Ovary (tissue), 7 donors: ENCODE measurements at regions not wholly inside any gene's neighbourhood (a gene's known extent, or its start where the extent isn't known, plus 50 kb on each side); places are given as distances from the start of the nearest gene placed in this dataset. TPM values are rescaled to one million over a fixed set of nuclear protein-coding genes. Genes with fewer than 3 reads are reported as not detected.
"Not testable (repeated sequence)": the region's sequence is repeated elsewhere in the genome, so short reads cannot be mapped to it uniquely, and the experiment has no call there.

ENCODE experiments used
- DNase-seq, 5 donors: peaks; one replicate each; pipeline ENCODE4 v3.0.0-alpha.2; 2019 to 2020
- H3K27ac ChIP-seq, 2 donors: fragments of 200-600 bp; one replicate each; pipeline versions ENCODE4 v1.5.1 to v1.8.0; 2019 to 2022
- H3K27me3 ChIP-seq: fragments of 200-600 bp; one replicate; pipeline ENCODE4 v1.8.0; 2022
- H3K36me3 ChIP-seq: fragments of 200-600 bp; sonication (generic); one replicate; pipeline ENCODE4 v1.5.1; 2019
- H3K4me1 ChIP-seq: one replicate; pipeline ENCODE4 v1.8.1; 2013; ENCODE audit warnings: mild to moderate bottlenecking, moderate library complexity; ENCODE audit not compliant: insufficient read depth
- H3K4me3 ChIP-seq: fragments of 200-600 bp; sonication (generic); one replicate; pipeline ENCODE4 v1.5.1; 2017
- H3K9me3 ChIP-seq, 2 donors: fragments of 200-600 bp in 1 of 2; sonication (generic) in 1 of 2; one replicate each; pipeline versions ENCODE4 v1.5.1 to v1.8.1; 2013 to 2019; ENCODE audit warnings: mild to moderate bottlenecking in 1 of 2, moderate library complexity in 1 of 2
- WGBS, 3 donors: extraction: QIAGEN DNeasy Blood & Tissue Kit in 1 of 3; methylation state at CpG; one replicate each; pipeline versions ENCODE4 v1.1.5 to v1.1.7; 2013 to 2017; 5-methylcytosine and 5-hydroxymethylcytosine counted together
- intact Hi-C, 4 donors: fragments of 100-400 bp; cut with DNase I; formaldehyde crosslinking; loops; one replicate each; pipeline versions ENCODE4 v1.11.0 to v1.15.1; 2022 to 2023
- microRNA-seq, 3 donors: library from miRNA; unstranded; fragments of <30 nt; microRNA quantifications; one replicate each; pipeline versions ENCODE4 to v1.2.0, GENCODE V29; 2019 to 2020
- small RNA-seq: library from RNA; depleted of rRNA; stranded (forward); fragments of <200 nt; gene quantifications from one replicate; pipeline ENCODE3, GENCODE V24; 2016
- donor health status: DM: no; HTN: no; CAD: no; lungs with moderate emphysema.
- donor health status: DM: no; HTN: no; CAD: no.
- donor health status: Bipolar disorder and iron deficiency.
- donor health status: DM: no; HTN: no; CAD: no.
- donor health status: DM: yes; HTN: yes; CAD: no.

GRCh38 chr7:56948390-56949379, 183.6 kb downstream of the ZNF479 start:
- H3K27me3 ChIP-seq, H3K27ac ChIP-seq, intact Hi-C loops, H3K36me3 ChIP-seq, DNase-seq, H3K4me1 ChIP-seq, H3K9me3 ChIP-seq, H3K4me3 ChIP-seq: not testable (repeated sequence)
- 53 to 81% (median 72%) methylated on average over 7 to 27 of the region's 107 CpGs for WGBS, 3 donors

- H3K27ac ChIP-seq, H3K36me3 ChIP-seq, H3K4me1 ChIP-seq, H3K4me3 ChIP-seq, H3K27me3 ChIP-seq, H3K9me3 ChIP-seq, intact Hi-C loops: not testable (repeated sequence)
- 90% methylated on average over 5 of the region's 10 CpGs; no CpG with 5 or more reads in 2 of the 3 donors for WGBS, 3 donors
- DNase-seq = peak in 3 of 5 donors; percentile 7 to 26 (median 16)
Observed at GRCh38 chr7:56940050-56940449, 192.2 kb downstream of the ZNF479 start.

- H3K27ac ChIP-seq, H3K9me3 ChIP-seq, DNase-seq, H3K27me3 ChIP-seq, intact Hi-C loops, H3K36me3 ChIP-seq, H3K4me3 ChIP-seq, H3K4me1 ChIP-seq: not testable (repeated sequence)
- 81 to 87% methylated on average over 3 to 4 of the region's 6 CpGs; no CpG with 5 or more reads in 1 of the 3 donors for WGBS, 3 donors
Observed at GRCh38 chr7:56923892-56924291, 208.3 kb downstream of the ZNF479 start.

- H3K27ac ChIP-seq, intact Hi-C loops, DNase-seq, H3K4me3 ChIP-seq, H3K36me3 ChIP-seq, H3K27me3 ChIP-seq, H3K9me3 ChIP-seq, H3K4me1 ChIP-seq: not testable (repeated sequence)
- whole genome bisulfite sequencing, 3 donors = 69 to 76% methylated on average over 6 to 7 of the region's 8 CpGs; no CpG with 5 or more reads in 1 of the 3 donors
Observed at GRCh38 chr7:56910973-56911372, 221.3 kb downstream of the ZNF479 start.

- H3K27me3 ChIP-seq, H3K27ac ChIP-seq, DNase-seq, intact Hi-C loops, H3K4me3 ChIP-seq, H3K9me3 ChIP-seq, H3K4me1 ChIP-seq, H3K36me3 ChIP-seq: not testable (repeated sequence)
- WGBS, 3 donors = 56 to 66% (median 65%) methylated on average over 3 of the region's 3 CpGs
Observed at GRCh38 chr7:56889454-56889853, 242.8 kb downstream of the ZNF479 start.

GRCh38 chr7:56885132-56885531, 247.1 kb downstream of the ZNF479 start:
- WGBS, 3 donors = 58 to 70% (median 69%) methylated on average over 3 to 4 of the region's 6 CpGs
- DNase-seq, H3K4me1 ChIP-seq, H3K36me3 ChIP-seq, H3K9me3 ChIP-seq, intact Hi-C loops, H3K27ac ChIP-seq, H3K4me3 ChIP-seq, H3K27me3 ChIP-seq: not testable (repeated sequence)

GRCh38 chr7:56882318-56882717, 249.9 kb downstream of the ZNF479 start:
- WGBS, 3 donors = 63 to 74% (median 65%) methylated on average over 33 to 42 of the region's 42 CpGs
- H3K4me3 ChIP-seq, intact Hi-C loops, H3K27me3 ChIP-seq, H3K9me3 ChIP-seq, H3K36me3 ChIP-seq, H3K4me1 ChIP-seq, DNase-seq, H3K27ac ChIP-seq: not testable (repeated sequence)

Small RNA genes lying in the stretch of these regions (microRNA-seq; reads per million reads assigned to microRNA genes)
- gene MIR4283-1 = 0 reads per million in 3 donors

Small RNA genes lying in the stretch of these regions (small RNA-seq; reads per million reads assigned to genes)
- gene MIR4283-1 = not detected
